GM18498 (cell line): ENCODE measurements at regions not wholly inside any gene's neighbourhood (a gene's known extent, or its start where the extent isn't known, plus 50 kb on each side); places are given as distances from the start of the nearest gene placed in this dataset.

Experiments
- ATAC-seq: cut with Tn5 transposase; IDR thresholded peaks from one replicate; pipeline ENCODE4 v1.9.1; 2021; ENCODE audit warnings: mild to moderate bottlenecking, moderate library complexity; ENCODE audit not compliant: unreplicated experiment

- no peak for ATAC-seq
Measured at GRCh38 chr2:234620018-234620417, 123.1 kb upstream of the ARL4C start.

GRCh38 chr2:234615643-234616356 is 118.9 kb upstream of the ARL4C start:
- no peak for ATAC-seq

- ATAC-seq = no peak
Measured at GRCh38 chr2:234611209-234611608, 114.3 kb upstream of the ARL4C start.

GRCh38 chr2:234608946-234609345 is 112.1 kb upstream of the ARL4C start:
- no peak for ATAC-seq

GRCh38 chr2:234607691-234608090 is 110.8 kb upstream of the ARL4C start:
- no peak for ATAC-seq

- no peak for ATAC-seq
Measured at GRCh38 chr2:234606896-234607295, 110.0 kb upstream of the ARL4C start.

- ATAC-seq = no peak
Measured at GRCh38 chr2:234603619-234604018, 106.7 kb upstream of the ARL4C start.

GRCh38 chr2:234601213-234601612 is 104.3 kb upstream of the ARL4C start:
- ATAC-seq = no peak

GRCh38 chr2:234597576-234597861 is 100.6 kb upstream of the ARL4C start:
- no peak for ATAC-seq

- no peak for ATAC-seq
Measured at GRCh38 chr2:234596696-234597575, 100.1 kb upstream of the ARL4C start.

- no peak for ATAC-seq
Measured at GRCh38 chr2:234595829-234596228, 98.9 kb upstream of the ARL4C start.

- no peak for ATAC-seq
Measured at GRCh38 chr2:234594715-234595114, 97.8 kb upstream of the ARL4C start.

- ATAC-seq = no peak
Measured at GRCh38 chr2:234593636-234594035, 96.8 kb upstream of the ARL4C start.

- no peak for ATAC-seq
Measured at GRCh38 chr2:234592541-234592940, 95.7 kb upstream of the ARL4C start.

- no peak for ATAC-seq
Measured at GRCh38 chr2:234590076-234590475, 93.2 kb upstream of the ARL4C start.

GRCh38 chr2:234588054-234588430 is 91.2 kb upstream of the ARL4C start:
- ATAC-seq = no peak

- ATAC-seq = no peak
Measured at GRCh38 chr2:234587341-234588053, 90.6 kb upstream of the ARL4C start.

GRCh38 chr2:234583331-234583730 is 86.5 kb upstream of the ARL4C start:
- ATAC-seq = no peak

GRCh38 chr2:234580686-234581085 is 83.8 kb upstream of the ARL4C start:
- no peak for ATAC-seq

GRCh38 chr2:234579231-234579962 is 82.5 kb upstream of the ARL4C start:
- ATAC-seq = no peak

- ATAC-seq = no peak
Measured at GRCh38 chr2:234578389-234578788, 81.5 kb upstream of the ARL4C start.
